ENCODE measurements at regions not wholly inside any gene's neighbourhood (a gene's known extent, or its start where the extent isn't known, plus 50 kb on each side); places are given as distances from the start of the nearest gene placed in this dataset.

DNA sequence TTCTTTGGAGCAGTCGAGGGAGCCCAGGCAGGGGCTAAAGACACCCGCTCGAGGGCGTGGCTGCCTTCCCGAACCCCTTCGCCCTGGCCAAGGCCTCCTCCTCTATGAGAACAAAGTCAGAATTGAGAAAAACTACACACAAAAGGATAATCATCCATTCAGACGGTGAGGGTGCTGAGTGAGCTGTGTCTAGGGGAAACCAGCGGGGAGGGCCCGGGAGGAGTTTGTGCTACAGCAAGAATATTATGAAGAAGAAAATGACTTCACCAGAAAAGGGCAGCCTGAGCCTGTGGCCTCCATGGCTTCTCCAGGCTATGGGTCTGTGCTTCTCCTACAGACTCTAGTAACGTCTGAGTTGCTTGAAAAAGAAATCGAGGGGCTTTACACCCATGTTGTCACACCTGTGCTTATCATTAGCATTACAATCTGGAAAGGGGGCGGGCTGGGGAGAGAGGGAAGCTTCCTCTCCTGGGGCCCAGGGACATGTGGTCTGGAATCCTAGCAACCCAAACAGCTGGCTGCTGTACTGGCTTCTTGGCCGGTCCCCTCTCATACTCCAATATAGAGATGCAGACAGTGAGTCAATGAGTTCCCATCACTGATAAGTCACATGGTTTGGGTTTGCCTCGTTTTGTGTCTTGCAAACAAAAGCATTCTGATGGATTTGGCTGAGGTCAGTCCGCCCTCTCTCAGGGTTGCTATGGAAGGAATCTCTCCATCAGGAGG lies 52.0 kb upstream of the ARL4C start:
- in situ Hi-C loops (cut with HindIII; ENCODE audit: low pct_ligation_motif_present, low pct_unique_long_range_greater_than_20kb, low sequenced_read_pairs): no loop called here
- no peak for DNase-seq

DNA sequence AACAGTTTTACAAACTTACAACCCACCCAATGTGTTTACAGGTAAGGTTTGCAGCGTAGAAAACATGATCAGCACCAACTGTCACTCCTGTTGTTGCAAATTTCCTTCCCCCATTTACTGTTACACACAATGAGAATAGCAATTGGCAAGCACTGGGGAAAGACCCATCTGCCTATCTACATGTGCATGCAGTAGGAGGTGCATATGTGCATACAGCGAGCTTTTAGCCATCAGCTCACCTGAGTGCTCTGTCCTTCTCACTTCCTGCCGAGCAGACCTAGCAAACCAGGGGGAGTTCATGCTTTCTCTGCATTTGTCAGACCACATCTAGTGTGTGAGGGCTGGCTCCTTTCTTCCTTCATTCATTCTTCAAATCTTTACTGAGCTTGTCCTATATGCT lies 49.9 kb upstream of the ARL4C start:
- DNase-seq: no peak
- in situ Hi-C loops (cut with HindIII; ENCODE audit: low pct_ligation_motif_present, low pct_unique_long_range_greater_than_20kb, low sequenced_read_pairs): no loop called here
